ENCODE measurements at regions not wholly inside any gene's neighbourhood (a gene's known extent, or its start where the extent isn't known, plus 50 kb on each side); places are given as distances from the start of the nearest gene placed in this dataset.

DNA sequence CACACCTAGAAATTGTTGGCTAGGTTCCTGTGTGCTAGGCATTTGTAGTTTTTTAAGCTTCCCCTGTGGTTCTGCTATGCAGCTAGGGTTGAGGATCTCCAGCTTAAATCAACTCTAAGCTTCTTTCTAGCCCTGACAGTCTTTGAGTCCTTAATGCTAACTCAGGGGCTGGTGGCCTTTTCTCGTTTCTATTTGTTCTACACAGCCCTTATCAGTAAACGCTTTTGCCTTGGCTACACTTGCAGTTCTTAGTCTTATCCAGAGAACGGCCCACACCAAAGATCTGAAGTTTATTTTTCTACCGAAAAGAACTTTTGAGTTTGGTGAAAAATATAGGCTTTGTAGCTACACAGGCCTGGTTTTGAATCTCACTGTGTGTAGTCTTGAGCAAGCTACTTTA, 212.0 kb downstream of the DHX15 start:
- no peaks in the 10 kb centered on the region for H3K9me3 ChIP-seq (ENCODE audit: control insufficient read depth in 4 of 4, low read length in 3 of 4)
- no peaks in the 10 kb centered on the region for H3K27me3 ChIP-seq (ENCODE audit: control insufficient read depth in 4 of 4, insufficient read depth in 4 of 4, low read length in 3 of 4)
- TF ChIP-seq RXRA (IDR thresholded peaks at IDR 0.05) (no peak), MAX (IDR thresholded peaks at IDR 0.05) (no peak), ATF3 (IDR thresholded peaks at IDR 0.05) (no peak), SP1 (IDR thresholded peaks at IDR 0.05) (no peak)
- H3K27ac ChIP-seq (ENCODE audit: low read depth in 1 of 2, low read length in 2 of 2), result no peak overlapping the region
- no peak for DNase-seq (ENCODE audit: low spot score)
- no peak overlapping the region for H3K4me3 ChIP-seq (ENCODE audit: low read depth in 1 of 3, low read length in 3 of 3)
- H3K4me1 ChIP-seq (ENCODE audit: control insufficient read depth in 4 of 4, insufficient read depth in 4 of 4, low read length in 3 of 4), result peaks cover 0 to 9% (median 8%) of the 10 kb centered on the region in 4 donors
- H3K9ac ChIP-seq (ENCODE audit: low read depth in 1 of 2, low read length in 2 of 2), result no peak overlapping the region
- H3K36me3 ChIP-seq (ENCODE audit: control insufficient read depth in 4 of 4, insufficient read depth in 3 of 4, low read depth in 1 of 4, low read length in 3 of 4), result no peaks in the 10 kb centered on the region
- WGBS, result 88% methylated on average over 4 of the region's 4 CpGs

DNA sequence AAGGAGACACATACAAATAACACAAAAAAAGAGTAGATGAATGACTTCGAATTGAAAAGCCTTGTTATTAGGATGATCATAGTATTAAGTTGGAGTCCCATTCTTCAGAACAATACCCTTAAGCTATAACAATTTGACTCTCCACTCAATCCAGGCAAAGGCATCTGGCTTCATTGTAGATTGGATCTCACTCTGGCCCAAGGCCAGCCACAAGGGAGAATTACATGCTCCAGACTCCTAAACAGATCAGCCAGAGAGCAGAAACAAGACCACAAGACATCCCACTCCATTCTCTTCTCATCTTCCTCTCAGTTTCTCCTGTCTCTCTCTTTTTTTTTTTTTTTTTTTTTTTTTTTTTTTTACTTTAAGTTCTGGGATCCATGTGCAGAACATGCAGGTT, 213.9 kb downstream of the DHX15 start:
- WGBS, result 77% methylated on average over 1 of the region's 1 CpG
- H3K9ac ChIP-seq (ENCODE audit: low read depth in 1 of 2, low read length in 2 of 2), result no peak overlapping the region
- DNase-seq (ENCODE audit: low spot score), result no peak
- H3K27ac ChIP-seq (ENCODE audit: low read depth in 1 of 2, low read length in 2 of 2), result no peak overlapping the region
- no peaks in the 10 kb centered on the region for H3K9me3 ChIP-seq (ENCODE audit: control insufficient read depth in 4 of 4, low read length in 3 of 4)
- H3K27me3 ChIP-seq (ENCODE audit: control insufficient read depth in 4 of 4, insufficient read depth in 4 of 4, low read length in 3 of 4), result no peaks in the 10 kb centered on the region
- H3K4me1 ChIP-seq (ENCODE audit: control insufficient read depth in 4 of 4, insufficient read depth in 4 of 4, low read length in 3 of 4), result peaks cover 0 to 9% (median 8%) of the 10 kb centered on the region in 4 donors
- no peak overlapping the region for H3K4me3 ChIP-seq (ENCODE audit: low read depth in 1 of 3, low read length in 3 of 3)
- TF ChIP-seq RXRA (IDR thresholded peaks at IDR 0.05) (no peak), GABPA (IDR thresholded peaks at IDR 0.05 in 1 of 2, conservative IDR thresholded peaks at IDR 0.05 in 1 of 2) (no peak), FOXA2 (IDR thresholded peaks at IDR 0.05) (no peak), SP1 (IDR thresholded peaks at IDR 0.05) (no peak), YY1 (IDR thresholded peaks at IDR 0.05) (no peak)
- no peaks in the 10 kb centered on the region for H3K36me3 ChIP-seq (ENCODE audit: control insufficient read depth in 4 of 4, insufficient read depth in 3 of 4, low read depth in 1 of 4, low read length in 3 of 4)

GRCh38 chr4:24369507-24370029, 214.8 kb downstream of the DHX15 start:
- Histone ChIP-seq H3K9ac (ENCODE audit: low read depth in 1 of 2, low read length in 2 of 2) (no peak overlapping the region), H3K9me3 (ENCODE audit: control insufficient read depth in 4 of 4, low read length in 3 of 4) (no peaks in the 10 kb centered on the region), H3K4me1 (ENCODE audit: control insufficient read depth in 4 of 4, insufficient read depth in 4 of 4, low read length in 3 of 4) (peaks cover 0 to 9% (median 8%) of the 10 kb centered on the region in 4 donors), H3K27me3 (ENCODE audit: control insufficient read depth in 4 of 4, insufficient read depth in 4 of 4, low read length in 3 of 4) (no peaks in the 10 kb centered on the region), H3K4me3 (ENCODE audit: low read depth in 1 of 3, low read length in 3 of 3) (no peak overlapping the region), H3K36me3 (ENCODE audit: control insufficient read depth in 4 of 4, insufficient read depth in 3 of 4, low read depth in 1 of 4, low read length in 3 of 4) (no peaks in the 10 kb centered on the region), H3K27ac (ENCODE audit: low read depth in 1 of 2, low read length in 2 of 2) (no peak overlapping the region)
- DNase-seq (ENCODE audit: low spot score), result no peak
- TF ChIP-seq FOXA2 (IDR thresholded peaks at IDR 0.05), result no peak
- TF ChIP-seq HNF4A (conservative IDR thresholded peaks at IDR 0.05), result no peak
- TF ChIP-seq, protein P1, sequence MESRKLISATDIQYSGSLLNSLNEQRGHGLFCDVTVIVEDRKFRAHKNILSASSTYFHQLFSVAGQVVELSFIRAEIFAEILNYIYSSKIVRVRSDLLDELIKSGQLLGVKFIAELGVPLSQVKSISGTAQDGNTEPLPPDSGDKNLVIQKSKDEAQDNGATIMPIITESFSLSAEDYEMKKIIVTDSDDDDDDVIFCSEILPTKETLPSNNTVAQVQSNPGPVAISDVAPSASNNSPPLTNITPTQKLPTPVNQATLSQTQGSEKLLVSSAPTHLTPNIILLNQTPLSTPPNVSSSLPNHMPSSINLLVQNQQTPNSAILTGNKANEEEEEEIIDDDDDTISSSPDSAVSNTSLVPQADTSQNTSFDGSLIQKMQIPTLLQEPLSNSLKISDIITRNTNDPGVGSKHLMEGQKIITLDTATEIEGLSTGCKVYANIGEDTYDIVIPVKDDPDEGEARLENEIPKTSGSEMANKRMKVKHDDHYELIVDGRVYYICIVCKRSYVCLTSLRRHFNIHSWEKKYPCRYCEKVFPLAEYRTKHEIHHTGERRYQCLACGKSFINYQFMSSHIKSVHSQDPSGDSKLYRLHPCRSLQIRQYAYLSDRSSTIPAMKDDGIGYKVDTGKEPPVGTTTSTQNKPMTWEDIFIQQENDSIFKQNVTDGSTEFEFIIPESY (IDR thresholded peaks at IDR 0.05), result no peak
- no peak for TF ChIP-seq HNF4G (IDR thresholded peaks at IDR 0.05)
- no peak for TF ChIP-seq RAD21 (IDR thresholded peaks at IDR 0.05)
- TF ChIP-seq, protein P2, sequence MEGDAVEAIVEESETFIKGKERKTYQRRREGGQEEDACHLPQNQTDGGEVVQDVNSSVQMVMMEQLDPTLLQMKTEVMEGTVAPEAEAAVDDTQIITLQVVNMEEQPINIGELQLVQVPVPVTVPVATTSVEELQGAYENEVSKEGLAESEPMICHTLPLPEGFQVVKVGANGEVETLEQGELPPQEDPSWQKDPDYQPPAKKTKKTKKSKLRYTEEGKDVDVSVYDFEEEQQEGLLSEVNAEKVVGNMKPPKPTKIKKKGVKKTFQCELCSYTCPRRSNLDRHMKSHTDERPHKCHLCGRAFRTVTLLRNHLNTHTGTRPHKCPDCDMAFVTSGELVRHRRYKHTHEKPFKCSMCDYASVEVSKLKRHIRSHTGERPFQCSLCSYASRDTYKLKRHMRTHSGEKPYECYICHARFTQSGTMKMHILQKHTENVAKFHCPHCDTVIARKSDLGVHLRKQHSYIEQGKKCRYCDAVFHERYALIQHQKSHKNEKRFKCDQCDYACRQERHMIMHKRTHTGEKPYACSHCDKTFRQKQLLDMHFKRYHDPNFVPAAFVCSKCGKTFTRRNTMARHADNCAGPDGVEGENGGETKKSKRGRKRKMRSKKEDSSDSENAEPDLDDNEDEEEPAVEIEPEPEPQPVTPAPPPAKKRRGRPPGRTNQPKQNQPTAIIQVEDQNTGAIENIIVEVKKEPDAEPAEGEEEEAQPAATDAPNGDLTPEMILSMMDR (IDR thresholded peaks at IDR 0.05; ENCODE audit: low read depth, low read length, missing input control), result no peak
- no peak for TF ChIP-seq SP1 (IDR thresholded peaks at IDR 0.05)
- no peak for TF ChIP-seq GABPA (IDR thresholded peaks at IDR 0.05 in 1 of 2, conservative IDR thresholded peaks at IDR 0.05 in 1 of 2)
- TF ChIP-seq JUND (IDR thresholded peaks at IDR 0.05), result no peak
- WGBS, result 90% methylated on average over 5 of the region's 5 CpGs
